ENCODE measurements at regions not wholly inside any gene's neighbourhood (a gene's known extent, or its start where the extent isn't known, plus 50 kb on each side); places are given as distances from the start of the nearest gene placed in this dataset.
"Not testable (repeated sequence)": the region's sequence is repeated elsewhere in the genome, so short reads cannot be mapped to it uniquely, and the experiment has no call there.

DNA sequence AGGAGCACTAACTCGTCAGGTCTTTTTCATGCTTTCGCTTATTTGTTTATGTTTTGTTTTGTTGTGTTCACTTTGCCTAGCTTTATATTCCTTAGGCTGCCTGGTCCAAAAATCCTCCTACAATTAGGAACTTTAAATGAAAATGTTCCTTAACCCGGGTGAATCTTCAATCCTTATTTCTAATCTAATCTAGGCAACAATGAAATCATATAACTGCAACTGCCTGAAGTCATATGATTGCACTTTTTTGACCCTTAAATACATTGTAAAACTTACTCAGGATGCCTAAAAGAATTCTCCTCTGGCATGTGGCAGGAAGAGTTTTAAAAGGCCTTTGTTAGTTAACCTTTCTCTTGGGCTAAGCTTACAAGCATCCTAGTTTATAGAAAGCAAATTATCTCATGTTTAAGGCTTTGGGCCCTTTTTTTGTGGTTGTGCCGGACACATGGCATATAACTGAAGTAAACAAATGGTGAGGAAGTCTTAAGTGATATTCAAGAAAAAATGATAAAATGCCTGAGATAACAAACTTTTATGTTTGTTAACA lies 279.4 kb downstream of the FAT4 start:
- no peaks in the 10 kb centered on the region for H4K20me1 ChIP-seq (ENCODE audit: control insufficient read depth, insufficient read depth, low read depth, low read length)
- H3K27me3 ChIP-seq (ENCODE audit: control insufficient read depth, low read length): no peaks in the 10 kb centered on the region
- H3K4me2 ChIP-seq (ENCODE audit: low read length): no peak overlapping the region
- no peaks in the 10 kb centered on the region for H3K4me1 ChIP-seq (ENCODE audit: control insufficient read depth, low read length)
- TF ChIP-seq EZH2phosphoT487 (IDR thresholded peaks at IDR 0.05; ENCODE audit: borderline replicate concordance, low read length): no peak
- TF ChIP-seq, protein P1, sequence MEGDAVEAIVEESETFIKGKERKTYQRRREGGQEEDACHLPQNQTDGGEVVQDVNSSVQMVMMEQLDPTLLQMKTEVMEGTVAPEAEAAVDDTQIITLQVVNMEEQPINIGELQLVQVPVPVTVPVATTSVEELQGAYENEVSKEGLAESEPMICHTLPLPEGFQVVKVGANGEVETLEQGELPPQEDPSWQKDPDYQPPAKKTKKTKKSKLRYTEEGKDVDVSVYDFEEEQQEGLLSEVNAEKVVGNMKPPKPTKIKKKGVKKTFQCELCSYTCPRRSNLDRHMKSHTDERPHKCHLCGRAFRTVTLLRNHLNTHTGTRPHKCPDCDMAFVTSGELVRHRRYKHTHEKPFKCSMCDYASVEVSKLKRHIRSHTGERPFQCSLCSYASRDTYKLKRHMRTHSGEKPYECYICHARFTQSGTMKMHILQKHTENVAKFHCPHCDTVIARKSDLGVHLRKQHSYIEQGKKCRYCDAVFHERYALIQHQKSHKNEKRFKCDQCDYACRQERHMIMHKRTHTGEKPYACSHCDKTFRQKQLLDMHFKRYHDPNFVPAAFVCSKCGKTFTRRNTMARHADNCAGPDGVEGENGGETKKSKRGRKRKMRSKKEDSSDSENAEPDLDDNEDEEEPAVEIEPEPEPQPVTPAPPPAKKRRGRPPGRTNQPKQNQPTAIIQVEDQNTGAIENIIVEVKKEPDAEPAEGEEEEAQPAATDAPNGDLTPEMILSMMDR (IDR thresholded peaks at IDR 0.05; ENCODE audit: low read depth, low read length, poor library complexity, severe bottlenecking): no peak
- no peaks in the 10 kb centered on the region for H3K9me2 ChIP-seq (replicated peaks; ENCODE audit: control insufficient read depth, low read length)
- H3K9me3 ChIP-seq (ENCODE audit: control insufficient read depth, insufficient read depth, low read length): no peaks in the 10 kb centered on the region
- H3K27ac ChIP-seq (ENCODE audit: low read depth, low read length): no peak overlapping the region
- H3F3A ChIP-seq (ENCODE audit: control insufficient read depth, insufficient read depth): no peaks in the 10 kb centered on the region
- no peaks in the 10 kb centered on the region for H3K36me3 ChIP-seq (ENCODE audit: control insufficient read depth, low read length)
- no peak overlapping the region for H3K4me3 ChIP-seq (ENCODE audit: low read length)
- H3K79me2 ChIP-seq (ENCODE audit: control insufficient read depth, low read length): no peaks in the 10 kb centered on the region

DNA sequence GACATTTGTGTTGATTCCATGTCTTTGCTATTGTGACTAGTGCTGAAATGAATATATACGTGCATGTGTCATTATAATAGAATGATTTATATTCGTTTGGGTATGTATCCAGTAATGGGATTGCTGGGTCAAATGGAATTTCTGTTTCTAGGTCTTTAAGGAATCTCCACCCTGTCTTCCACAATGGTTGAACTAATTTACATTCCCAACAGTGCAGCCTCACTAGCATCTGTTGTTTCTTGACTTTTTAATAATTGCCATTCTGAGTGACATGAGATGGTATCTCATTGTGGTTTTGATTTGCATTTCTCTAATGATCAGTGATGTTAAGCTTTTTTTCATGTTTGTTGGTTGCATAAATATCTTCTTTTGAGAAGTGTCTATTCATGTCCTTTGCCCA lies 291.2 kb downstream of the FAT4 start:
- H3F3A ChIP-seq (ENCODE audit: control insufficient read depth, insufficient read depth); H3K4me3 ChIP-seq (ENCODE audit: low read length); H3K79me2 ChIP-seq (ENCODE audit: control insufficient read depth, low read length); H3K27me3 ChIP-seq (ENCODE audit: control insufficient read depth, low read length); H4K20me1 ChIP-seq (ENCODE audit: control insufficient read depth, insufficient read depth, low read depth, low read length); H3K27ac ChIP-seq (ENCODE audit: low read depth, low read length); H3K9me2 ChIP-seq (replicated peaks; ENCODE audit: control insufficient read depth, low read length); H3K9me3 ChIP-seq (ENCODE audit: control insufficient read depth, insufficient read depth, low read length); H3K36me3 ChIP-seq (ENCODE audit: control insufficient read depth, low read length); H3K4me1 ChIP-seq (ENCODE audit: control insufficient read depth, low read length); H3K4me2 ChIP-seq (ENCODE audit: low read length): not testable (repeated sequence)

DNA sequence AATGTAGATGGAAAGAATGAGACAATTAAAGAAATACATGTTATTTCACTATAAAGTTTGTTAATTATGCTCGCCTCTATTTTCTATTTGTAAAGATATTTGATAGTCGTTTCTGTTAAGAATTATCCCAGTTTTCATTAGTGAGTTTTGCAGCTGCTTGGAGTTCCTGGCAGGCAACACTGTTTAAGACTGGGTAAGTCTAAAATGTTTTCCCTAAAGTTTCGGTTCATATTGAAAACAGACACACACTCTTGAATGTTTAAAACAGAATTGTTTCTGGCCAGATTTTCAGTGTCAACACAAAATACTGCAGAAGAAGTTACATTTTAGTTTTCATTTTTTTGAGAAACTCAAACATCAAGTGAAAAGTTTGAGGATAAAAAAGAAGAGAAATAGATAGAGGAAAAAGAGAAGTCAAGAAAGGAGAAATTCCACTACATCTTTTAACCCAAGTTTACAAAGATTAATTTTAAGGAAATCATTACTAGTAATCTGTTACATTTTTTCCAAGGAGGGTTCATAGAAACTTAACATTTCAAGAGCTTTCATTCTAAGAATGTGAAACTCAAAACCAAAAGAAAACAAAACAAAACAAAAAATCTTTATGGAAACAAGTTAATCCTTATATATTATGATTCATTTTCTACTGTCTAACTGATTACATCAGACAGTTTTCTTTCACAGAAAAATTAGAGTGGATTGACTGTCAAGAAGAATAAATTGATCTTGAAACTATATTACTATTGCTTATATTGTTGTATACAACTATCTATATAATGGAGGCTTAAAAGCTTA lies 305.5 kb downstream of the FAT4 start:
- H3K4me2 ChIP-seq (ENCODE audit: low read length): no peak overlapping the region
- no peak overlapping the region for H3K4me3 ChIP-seq (ENCODE audit: low read length)

DNA sequence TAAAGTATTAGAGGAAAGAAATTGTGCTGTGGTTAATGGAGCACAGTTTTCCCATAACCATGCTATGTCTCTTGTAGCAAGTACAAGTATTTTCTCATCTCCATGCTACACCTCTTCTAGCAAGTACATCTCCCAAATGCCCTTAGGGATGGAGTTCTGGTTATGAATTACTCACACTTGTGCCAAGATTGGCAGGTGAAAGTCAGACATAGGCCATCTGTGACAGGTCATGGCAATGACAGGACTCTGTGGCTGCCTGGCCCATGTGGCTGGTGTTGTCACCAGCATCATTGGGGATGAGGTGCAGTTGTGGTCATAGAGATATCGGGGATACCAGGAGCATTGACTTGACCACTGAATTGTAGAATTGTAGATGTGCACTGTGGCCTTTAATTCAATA lies 310.2 kb downstream of the FAT4 start:
- Histone ChIP-seq H3K79me2 (ENCODE audit: control insufficient read depth, low read length) (no peaks in the 10 kb centered on the region), H3K9me3 (ENCODE audit: control insufficient read depth, insufficient read depth, low read length) (no peaks in the 10 kb centered on the region)
- TF ChIP-seq, protein P1 (IDR thresholded peaks at IDR 0.05; ENCODE audit: low read depth, low read length, poor library complexity, severe bottlenecking): no peak
- TF ChIP-seq EZH2phosphoT487 (IDR thresholded peaks at IDR 0.05; ENCODE audit: borderline replicate concordance, low read length): no peak

More for the DNA sequence above, 305.5 kb downstream of the FAT4 start:
- Histone ChIP-seq H3K79me2 (ENCODE audit: control insufficient read depth, low read length) (no peaks in the 10 kb centered on the region), H3F3A (ENCODE audit: control insufficient read depth, insufficient read depth) (no peaks in the 10 kb centered on the region), H3K9me2 (replicated peaks; ENCODE audit: control insufficient read depth, low read length) (no peaks in the 10 kb centered on the region), H3K36me3 (ENCODE audit: control insufficient read depth, low read length) (no peaks in the 10 kb centered on the region), H3K27me3 (ENCODE audit: control insufficient read depth, low read length) (no peaks in the 10 kb centered on the region), H4K20me1 (ENCODE audit: control insufficient read depth, insufficient read depth, low read depth, low read length) (no peaks in the 10 kb centered on the region), H3K9me3 (ENCODE audit: control insufficient read depth, insufficient read depth, low read length) (no peaks in the 10 kb centered on the region), H3K4me1 (ENCODE audit: control insufficient read depth, low read length) (no peaks in the 10 kb centered on the region), H3K27ac (ENCODE audit: low read depth, low read length) (no peak overlapping the region)
- TF ChIP-seq, protein P1 (IDR thresholded peaks at IDR 0.05; ENCODE audit: low read depth, low read length, poor library complexity, severe bottlenecking): no peak
- no peak for TF ChIP-seq EZH2phosphoT487 (IDR thresholded peaks at IDR 0.05; ENCODE audit: borderline replicate concordance, low read length)

More for the DNA sequence above, 310.2 kb downstream of the FAT4 start:
- Histone ChIP-seq H3K27ac (ENCODE audit: low read depth, low read length) (no peak overlapping the region), H3K4me2 (ENCODE audit: low read length) (no peak overlapping the region), H3K4me3 (ENCODE audit: low read length) (no peak overlapping the region), H4K20me1 (ENCODE audit: control insufficient read depth, insufficient read depth, low read depth, low read length) (no peaks in the 10 kb centered on the region), H3K36me3 (ENCODE audit: control insufficient read depth, low read length) (no peaks in the 10 kb centered on the region), H3K27me3 (ENCODE audit: control insufficient read depth, low read length) (no peaks in the 10 kb centered on the region), H3K4me1 (ENCODE audit: control insufficient read depth, low read length) (no peaks in the 10 kb centered on the region), H3F3A (ENCODE audit: control insufficient read depth, insufficient read depth) (no peaks in the 10 kb centered on the region), H3K9me2 (replicated peaks; ENCODE audit: control insufficient read depth, low read length) (no peaks in the 10 kb centered on the region)
